ENCODE measurements at regions not wholly inside any gene's neighbourhood (a gene's known extent, or its start where the extent isn't known, plus 50 kb on each side); places are given as distances from the start of the nearest gene placed in this dataset.

GRCh38 chr16:72308396-72308795 is 136.4 kb upstream of the PMFBP1 start:
- no peak for DNase-seq

DNA sequence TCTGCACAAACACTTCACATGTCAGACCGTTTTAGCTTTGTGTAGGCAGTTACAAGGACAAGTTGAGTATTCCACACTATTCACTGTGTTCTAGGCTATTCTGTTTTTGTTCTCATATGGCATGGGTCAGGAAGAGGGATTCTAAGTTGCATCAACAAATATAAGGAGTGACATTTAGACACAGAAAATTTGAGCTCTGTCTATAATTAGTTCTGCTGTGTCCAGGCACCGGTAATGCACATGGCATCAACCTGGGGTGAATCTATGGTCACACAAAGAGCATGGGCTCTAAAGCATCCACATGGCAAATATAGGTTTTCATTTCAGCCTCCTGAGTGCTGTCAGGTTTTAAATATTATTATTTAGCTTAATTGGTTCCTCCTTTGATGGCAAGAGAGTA is 130.4 kb upstream of the PMFBP1 start:
- no peak for DNase-seq

GRCh38 chr16:72301523-72302236 is 129.7 kb upstream of the PMFBP1 start:
- no peak for DNase-seq

- DNase-seq: peak in 1 of 2 experiments; percentile 14
These were observed 128.9 kb upstream of the PMFBP1 start for GRCh38 chr16:72300892-72301291.

DNA sequence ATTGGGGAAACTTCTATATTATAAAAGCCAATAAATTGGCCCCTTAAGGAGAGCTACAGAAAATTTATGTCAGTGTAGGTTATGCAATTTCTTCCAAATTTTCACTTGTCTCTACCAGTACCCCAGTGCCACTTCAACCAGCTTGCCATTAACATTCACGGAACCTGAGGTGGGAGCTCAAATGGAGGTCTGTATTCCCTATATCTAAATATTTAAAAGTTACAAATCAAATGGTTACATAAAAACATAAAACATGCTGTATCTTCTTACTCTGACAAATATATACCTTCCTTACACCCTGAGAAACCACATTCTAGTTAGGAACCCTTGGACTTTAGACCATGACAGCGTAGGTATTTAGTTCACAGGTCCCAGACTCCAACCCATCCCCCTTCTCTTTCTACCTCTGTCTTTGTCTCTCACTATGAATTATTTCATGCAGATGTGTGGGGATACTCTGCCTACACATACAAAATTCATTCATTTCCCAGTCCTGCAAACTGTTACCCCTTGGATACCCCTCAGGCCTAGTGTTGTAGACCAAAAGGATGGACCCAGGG is 127.8 kb upstream of the PMFBP1 start:
- no peak for DNase-seq

DNA sequence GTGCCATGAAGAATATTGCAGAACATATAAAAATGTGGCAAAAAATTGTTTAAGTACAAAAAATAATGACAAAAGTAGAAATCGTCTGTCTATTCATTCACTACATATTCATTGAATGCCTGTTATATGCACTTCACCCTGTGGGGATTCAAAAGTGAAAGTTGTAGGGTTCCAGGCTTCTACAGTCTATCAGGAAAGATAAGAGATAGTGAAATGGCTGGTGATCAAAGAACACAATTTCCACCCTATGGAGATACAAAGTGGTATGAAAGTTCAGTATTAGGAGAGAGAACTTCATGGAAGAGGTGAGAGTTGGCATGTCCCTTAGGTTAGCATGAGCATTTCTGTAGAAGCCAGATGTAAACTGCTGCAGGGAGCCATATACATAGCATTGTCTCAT is 127.0 kb upstream of the PMFBP1 start:
- no peak for DNase-seq

DNA sequence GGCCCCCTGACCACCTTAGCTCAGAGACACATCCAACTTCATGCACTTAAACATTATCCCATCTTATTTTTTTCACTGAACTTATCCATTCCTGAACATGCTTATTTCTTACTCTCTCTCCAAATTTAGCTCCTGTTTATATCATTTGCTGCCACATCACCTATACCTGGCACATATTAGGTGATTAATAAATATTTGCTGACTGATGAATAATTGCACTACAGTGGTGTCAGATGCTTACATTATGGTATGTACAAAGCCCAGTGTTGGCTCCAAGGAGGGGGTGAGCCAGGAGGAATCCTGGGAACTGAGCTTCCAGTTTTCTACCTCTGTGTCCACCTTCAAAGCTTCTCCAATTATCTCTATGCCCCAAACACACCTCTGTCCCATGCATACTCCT is 124.0 kb upstream of the PMFBP1 start:
- no peak for DNase-seq

- no peak for DNase-seq
These were observed 119.6 kb upstream of the PMFBP1 start for GRCh38 chr16:72291531-72291981.

- no peak for DNase-seq
These were observed 119.2 kb upstream of the PMFBP1 start for GRCh38 chr16:72291121-72291520.

DNA sequence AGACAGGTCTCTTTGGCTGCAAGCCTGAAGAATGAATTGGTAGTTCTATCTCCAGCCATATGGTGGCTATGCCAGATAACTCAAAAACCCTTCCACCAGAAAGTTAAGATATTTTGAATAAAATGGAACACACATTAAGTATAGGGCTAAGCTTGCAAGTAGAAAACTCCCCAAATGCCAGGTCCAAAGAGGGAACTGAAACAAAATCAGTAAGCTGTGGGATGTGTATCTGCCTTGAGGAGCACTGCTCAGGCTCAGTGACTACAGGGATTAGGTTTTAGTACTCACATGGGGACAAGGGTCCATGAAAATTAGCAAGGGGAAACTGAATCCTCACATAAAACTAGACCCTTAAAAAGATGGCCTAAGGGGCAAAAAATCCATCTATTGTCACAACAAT is 115.7 kb upstream of the PMFBP1 start:
- DNase-seq: no peak

- DNase-seq: no peak
These were observed 115.1 kb upstream of the PMFBP1 start for GRCh38 chr16:72286936-72287620.

GRCh38 chr16:72285728-72286127 is 113.8 kb upstream of the PMFBP1 start:
- DNase-seq: no peak

- no peak for DNase-seq
These were observed 113.4 kb upstream of the PMFBP1 start for GRCh38 chr16:72285324-72285723.

GRCh38 chr16:72284042-72284789 is 112.3 kb upstream of the PMFBP1 start:
- DNase-seq: no peak

DNA sequence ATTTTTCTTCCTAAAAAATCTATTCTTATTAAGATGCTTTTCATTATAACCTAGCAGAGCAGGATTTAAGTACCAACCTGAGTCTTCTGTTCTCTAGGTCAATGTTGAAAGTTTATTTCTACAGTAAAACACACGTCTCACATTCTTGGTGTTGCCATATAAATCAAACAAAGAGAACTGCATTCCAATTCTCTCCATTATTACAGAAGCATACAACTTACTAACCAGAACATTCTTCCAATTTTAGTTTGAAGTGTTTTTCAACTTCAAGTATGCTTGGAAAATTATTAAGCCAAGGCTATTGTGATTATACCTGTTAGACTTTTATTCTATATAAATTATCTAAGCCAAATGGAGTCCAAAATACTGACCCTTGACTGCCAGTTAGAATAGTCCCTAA is 110.4 kb upstream of the PMFBP1 start:
- DNase-seq: no peak

DNA sequence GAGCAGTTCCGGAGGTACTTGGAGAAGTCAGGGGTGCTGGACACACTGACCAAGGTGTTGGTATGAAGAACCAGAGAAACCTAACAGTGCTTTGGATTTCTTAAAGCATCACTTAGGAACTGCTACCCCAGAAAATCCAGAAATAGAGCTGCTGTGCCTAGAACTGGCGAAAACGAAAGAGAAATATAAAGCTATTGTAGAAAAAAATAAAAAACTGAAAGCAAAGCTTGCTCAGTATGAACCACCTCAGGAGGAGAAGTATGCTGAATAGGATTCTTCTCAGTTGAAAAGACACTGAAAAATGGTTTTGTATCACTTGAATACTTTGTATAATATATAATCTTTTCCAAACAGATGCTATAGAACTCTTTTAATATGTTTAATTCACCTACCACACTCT is 106.3 kb upstream of the PMFBP1 start:
- no peak for DNase-seq

DNA sequence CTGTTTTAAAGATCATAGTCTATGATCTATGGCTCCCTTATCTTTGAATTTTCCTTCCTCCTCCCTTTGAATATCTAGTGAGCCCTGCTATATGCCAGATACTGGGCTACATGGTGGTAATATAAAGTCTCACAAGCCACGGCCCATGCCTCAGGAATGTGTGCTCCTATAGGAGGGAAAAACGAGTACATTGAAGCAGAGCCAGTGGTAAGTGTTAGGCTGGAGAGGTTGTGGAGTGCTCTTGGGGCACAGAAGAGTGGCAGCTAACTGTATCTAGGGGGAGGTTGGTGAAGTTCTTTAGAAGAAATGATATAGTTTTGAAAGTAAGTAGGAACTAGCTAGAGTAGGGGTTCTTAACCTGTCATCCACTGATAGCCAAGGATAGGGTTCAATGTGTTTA is 105.8 kb upstream of the PMFBP1 start:
- no peak for DNase-seq

GRCh38 chr16:72271699-72272240 is 99.8 kb upstream of the PMFBP1 start:
- no peak for DNase-seq

DNA sequence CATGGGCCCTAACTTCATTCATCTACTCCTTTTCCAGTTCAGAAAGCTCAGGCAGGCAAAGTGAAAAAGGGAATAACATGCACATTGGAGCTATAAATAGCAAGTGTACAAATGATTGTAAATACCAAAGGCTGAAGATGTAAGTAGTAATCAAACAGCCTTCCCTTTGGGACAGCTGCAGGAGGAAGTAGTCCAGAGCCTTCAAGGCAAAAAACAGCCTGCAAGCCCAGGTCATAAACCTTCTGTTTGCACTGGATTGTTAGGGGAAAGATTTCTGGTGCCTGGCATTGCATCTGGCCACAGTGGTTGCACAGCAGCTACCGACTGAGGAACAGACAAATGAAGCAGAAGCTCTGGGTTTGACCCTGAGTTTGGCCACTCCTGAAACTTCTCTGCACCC is 98.6 kb upstream of the PMFBP1 start:
- no peak for DNase-seq

- DNase-seq: no peak
These were observed 94.9 kb upstream of the PMFBP1 start for GRCh38 chr16:72266836-72267235.

GRCh38 chr16:72264771-72265170 is 92.8 kb upstream of the PMFBP1 start:
- no peak for DNase-seq

GRCh38 chr16:72262711-72263110 is 90.8 kb upstream of the PMFBP1 start:
- no peak for DNase-seq

DNA sequence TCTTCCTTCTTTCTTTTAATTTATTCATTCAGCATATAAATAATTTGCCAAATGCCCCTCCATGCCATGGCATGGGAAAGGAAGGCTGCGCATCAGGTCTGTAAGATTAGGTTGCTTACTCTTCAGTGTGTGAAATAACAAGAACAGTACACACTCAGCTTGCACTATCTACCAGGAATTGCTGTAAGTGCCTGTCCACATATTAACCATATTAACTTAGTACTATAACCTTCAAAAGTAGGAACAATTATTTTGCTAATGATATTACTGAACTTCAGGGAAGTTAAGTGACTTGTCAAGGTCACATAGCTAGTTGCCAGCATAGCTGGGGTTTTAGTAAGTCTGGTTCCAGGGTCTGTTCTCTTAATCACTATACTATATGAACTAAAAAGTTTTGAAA is 89.2 kb upstream of the PMFBP1 start:
- DNase-seq: no peak

All from NCI-H2081 (cell line).